Astrocyte (in vitro differentiated cells and primary cell): ENCODE measurements at regions not wholly inside any gene's neighbourhood (a gene's known extent, or its start where the extent isn't known, plus 50 kb on each side); places are given as distances from the start of the nearest gene placed in this dataset.

Source experiments
- DNase-seq: peaks from one replicate; pipeline ENCODE4 v3.0.0-alpha.2; 2010; ENCODE audit warnings: low read depth
- FAIRE-seq: peaks from 2 replicates; lab custom pipeline; 2011; peaks lifted over from hg19 to GRCh38; lab: Jason Lieb, UNC
- H2AFZ ChIP-seq: 2 replicates; pipeline ENCODE4 v1.6.0; 2012; ENCODE audit warnings: low read depth, low read length, inconsistent platforms
- H3K27ac ChIP-seq: 2 replicates; pipeline ENCODE4 v1.5.1; 2011; ENCODE audit warnings: low read depth, low read length, inconsistent platforms
- H3K27me3 ChIP-seq: 2 replicates; pipeline ENCODE4 v1.6.0; 2011; ENCODE audit warnings: low read length, inconsistent platforms; ENCODE audit not compliant: insufficient read depth
- H3K36me3 ChIP-seq: 2 replicates; pipeline ENCODE4 v1.5.1; 2011; ENCODE audit warnings: low read length, inconsistent platforms; ENCODE audit not compliant: insufficient read depth
- H3K4me1 ChIP-seq: 2 replicates; pipeline ENCODE4 v1.5.1; 2011; ENCODE audit warnings: low read length, inconsistent platforms; ENCODE audit not compliant: insufficient read depth
- H3K4me2 ChIP-seq: 2 replicates; pipeline ENCODE4 v1.6.0; 2012; ENCODE audit warnings: low read length, inconsistent platforms
- H3K4me3 ChIP-seq: 2 replicates; pipeline ENCODE4 v1.5.1; 2011; ENCODE audit warnings: low read depth, mild to moderate bottlenecking, low read length, inconsistent platforms; ENCODE audit not compliant: insufficient read depth
- H3K79me2 ChIP-seq: 2 replicates; pipeline ENCODE4 v1.6.0; 2012; ENCODE audit warnings: mild to moderate bottlenecking, low read length, inconsistent platforms; ENCODE audit not compliant: insufficient read depth
- H3K9ac ChIP-seq: 2 replicates; pipeline ENCODE4 v1.6.0; 2012; ENCODE audit warnings: mild to moderate bottlenecking, low read length, inconsistent platforms
- H3K9me3 ChIP-seq: 2 replicates; pipeline ENCODE4 v1.5.1; 2012; ENCODE audit warnings: low read depth, mild to moderate bottlenecking, low read length, inconsistent platforms; ENCODE audit not compliant: insufficient read depth
- H4K20me1 ChIP-seq: 2 replicates; pipeline ENCODE4 v1.6.0; 2012; ENCODE audit warnings: low read length, inconsistent platforms; ENCODE audit not compliant: insufficient read depth
- H3K27ac Mint-ChIP-seq: one replicate; pipeline ENCODE4 v1.8.0; 2021; ENCODE audit warnings: mild to moderate bottlenecking, mixed read lengths; ENCODE audit not compliant: unreplicated experiment
- H3K27me3 Mint-ChIP-seq: one replicate; pipeline ENCODE4 v1.8.0; 2021; ENCODE audit warnings: low read depth, mixed read lengths; ENCODE audit not compliant: unreplicated experiment
- H3K36me3 Mint-ChIP-seq: one replicate; pipeline ENCODE4 v1.8.0; 2021; ENCODE audit warnings: low read depth, mixed read lengths; ENCODE audit not compliant: unreplicated experiment
- H3K4me1 Mint-ChIP-seq: one replicate; pipeline ENCODE4 v1.8.0; 2021; ENCODE audit warnings: low read depth, mixed read lengths; ENCODE audit not compliant: unreplicated experiment
- H3K4me3 Mint-ChIP-seq: one replicate; pipeline ENCODE4 v1.8.0; 2021; ENCODE audit warnings: mild to moderate bottlenecking, moderate library complexity, mixed read lengths; ENCODE audit not compliant: unreplicated experiment
- H3K9me3 Mint-ChIP-seq: one replicate; pipeline ENCODE4 v1.8.0; 2021; ENCODE audit warnings: mild to moderate bottlenecking, mixed read lengths; ENCODE audit not compliant: unreplicated experiment
- EZH2 ChIP-seq: IDR thresholded peaks from 2 replicates; pipeline ENCODE4 v1.6.1; 2012; ENCODE audit warnings: mild to moderate bottlenecking, low read length, inconsistent platforms; ENCODE audit not compliant: insufficient read depth
- TF ChIP-seq, protein P1 (sequence below): IDR thresholded peaks from 2 replicates; pipeline ENCODE4 v1.5.1; 2011; ENCODE audit warnings: low read depth, mild to moderate bottlenecking, inconsistent platforms, low read length, moderate library complexity; ENCODE audit not compliant: insufficient read depth

DNA sequence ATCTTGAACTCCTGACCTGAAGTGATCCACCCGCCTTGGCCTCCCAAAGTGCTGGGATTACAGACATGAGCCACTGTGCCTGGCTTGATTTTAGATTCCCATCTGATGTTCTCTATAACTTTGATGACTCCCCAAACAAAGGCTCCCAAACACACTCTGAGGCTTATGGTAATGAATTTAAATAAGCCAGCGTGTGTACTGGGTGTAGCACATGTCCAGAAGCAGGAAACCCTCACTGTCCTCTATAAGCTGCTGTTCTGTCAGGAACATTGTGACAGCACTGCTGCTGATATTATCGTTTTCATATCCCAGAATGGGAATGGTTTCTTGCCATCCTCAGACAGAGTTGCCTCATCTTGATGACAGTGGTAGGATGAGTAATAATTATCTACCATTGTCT, 54.1 kb upstream of the SALL4 start:
- H3K36me3 Mint-ChIP-seq = no peaks in the 10 kb centered on the region
- no peak overlapping the region for H3K27ac ChIP-seq
- DNase-seq (no peak), FAIRE-seq (no peak)
- H3K9me3 Mint-ChIP-seq = no peaks in the 10 kb centered on the region
- H3K4me1 ChIP-seq = peaks cover 10% of the 10 kb centered on the region
- H2AFZ ChIP-seq = no peak overlapping the region
- peaks cover 14% of the 10 kb centered on the region for H3K79me2 ChIP-seq
- TF ChIP-seq, protein P1, sequence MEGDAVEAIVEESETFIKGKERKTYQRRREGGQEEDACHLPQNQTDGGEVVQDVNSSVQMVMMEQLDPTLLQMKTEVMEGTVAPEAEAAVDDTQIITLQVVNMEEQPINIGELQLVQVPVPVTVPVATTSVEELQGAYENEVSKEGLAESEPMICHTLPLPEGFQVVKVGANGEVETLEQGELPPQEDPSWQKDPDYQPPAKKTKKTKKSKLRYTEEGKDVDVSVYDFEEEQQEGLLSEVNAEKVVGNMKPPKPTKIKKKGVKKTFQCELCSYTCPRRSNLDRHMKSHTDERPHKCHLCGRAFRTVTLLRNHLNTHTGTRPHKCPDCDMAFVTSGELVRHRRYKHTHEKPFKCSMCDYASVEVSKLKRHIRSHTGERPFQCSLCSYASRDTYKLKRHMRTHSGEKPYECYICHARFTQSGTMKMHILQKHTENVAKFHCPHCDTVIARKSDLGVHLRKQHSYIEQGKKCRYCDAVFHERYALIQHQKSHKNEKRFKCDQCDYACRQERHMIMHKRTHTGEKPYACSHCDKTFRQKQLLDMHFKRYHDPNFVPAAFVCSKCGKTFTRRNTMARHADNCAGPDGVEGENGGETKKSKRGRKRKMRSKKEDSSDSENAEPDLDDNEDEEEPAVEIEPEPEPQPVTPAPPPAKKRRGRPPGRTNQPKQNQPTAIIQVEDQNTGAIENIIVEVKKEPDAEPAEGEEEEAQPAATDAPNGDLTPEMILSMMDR = no peak
- no peak for TF ChIP-seq EZH2
- no peaks in the 10 kb centered on the region for H3K4me1 Mint-ChIP-seq
- H3K4me3 Mint-ChIP-seq = no peak overlapping the region
- H3K4me2 ChIP-seq = no peak overlapping the region
- peaks cover 2% of the 10 kb centered on the region for H3K27me3 Mint-ChIP-seq
- no peak overlapping the region for H3K4me3 ChIP-seq
- no peak overlapping the region for H3K9ac ChIP-seq
- no peaks in the 10 kb centered on the region for H3K9me3 ChIP-seq
- H3K27ac Mint-ChIP-seq = no peak overlapping the region
- H4K20me1 ChIP-seq = no peaks in the 10 kb centered on the region
- no peaks in the 10 kb centered on the region for H3K36me3 ChIP-seq
- H3K27me3 ChIP-seq = no peaks in the 10 kb centered on the region

DNA sequence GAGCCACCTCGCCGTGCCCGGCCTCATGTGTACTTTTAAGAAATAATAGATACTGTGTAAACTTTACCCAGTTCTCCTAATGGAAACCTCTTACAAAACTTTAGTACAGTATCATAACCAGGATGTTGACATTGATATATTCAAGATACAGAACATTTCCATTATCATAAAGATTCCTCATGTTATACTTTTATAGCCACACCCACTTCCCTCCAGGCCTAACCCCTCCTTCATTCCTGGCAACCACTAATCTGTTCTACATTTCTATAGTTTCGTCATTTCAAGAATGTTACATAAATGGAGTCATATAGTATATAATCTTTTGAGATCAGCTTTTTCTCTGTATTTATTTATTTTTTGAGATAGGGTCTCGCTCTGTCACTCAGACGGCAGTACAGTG, 52.6 kb upstream of the SALL4 start:
- no peak overlapping the region for H3K27ac ChIP-seq
- Mint-ChIP-seq H3K4me3 (no peak overlapping the region), H3K27me3 (peaks cover 2% of the 10 kb centered on the region), H3K27ac (no peak overlapping the region), H3K4me1 (no peaks in the 10 kb centered on the region), H3K36me3 (no peaks in the 10 kb centered on the region), H3K9me3 (no peaks in the 10 kb centered on the region)
- no peak overlapping the region for H3K4me3 ChIP-seq
- H2AFZ ChIP-seq = no peak overlapping the region
- H3K4me1 ChIP-seq = peaks cover 2% of the 10 kb centered on the region
- DNase-seq = no peak
- peaks cover 12% of the 10 kb centered on the region for H3K79me2 ChIP-seq
- no peak overlapping the region for H3K9ac ChIP-seq
- TF ChIP-seq EZH2 = no peak
- TF ChIP-seq, protein P1 = no peak
- H3K9me3 ChIP-seq = no peaks in the 10 kb centered on the region
- no peaks in the 10 kb centered on the region for H3K36me3 ChIP-seq
- FAIRE-seq = no peak
- H4K20me1 ChIP-seq = no peaks in the 10 kb centered on the region
- no peaks in the 10 kb centered on the region for H3K27me3 ChIP-seq
- H3K4me2 ChIP-seq = no peak overlapping the region
